CD14-positive monocyte (primary cell): ENCODE measurements at regions not wholly inside any gene's neighbourhood (a gene's known extent, or its start where the extent isn't known, plus 50 kb on each side); places are given as distances from the start of the nearest gene placed in this dataset.
"Not testable (repeated sequence)": the region's sequence is repeated elsewhere in the genome, so short reads cannot be mapped to it uniquely, and the experiment has no call there.

Experiments used
- DNase-seq, 3 donors: peaks; one replicate each; pipeline ENCODE4 v3.0.0-alpha.2; 2011 to 2022
- H2AFZ ChIP-seq: 2 replicates; pipeline ENCODE4 v1.6.0; 2012; ENCODE audit warnings: mild to moderate bottlenecking, low read depth, low read length, inconsistent platforms; ENCODE audit not compliant: insufficient read depth, poor library complexity, severe bottlenecking
- H3K27ac ChIP-seq, 2 donors: 1 replicate in 1 of 2; 2 replicates in 1 of 2; pipeline ENCODE4 v1.5.1; 2012 to 2013; ENCODE audit warnings: low read length in 2 of 2, control low read depth in 1 of 2, inconsistent platforms in 1 of 2, low read depth in 1 of 2, mild to moderate bottlenecking in 1 of 2
- H3K27me3 ChIP-seq, 2 donors: one replicate each; pipeline versions ENCODE4 v1.6.0 to v1.6.1; 2011 to 2013; ENCODE audit warnings: low read length in 2 of 2; ENCODE audit not compliant: control insufficient read depth in 2 of 2, insufficient read depth in 2 of 2
- H3K36me3 ChIP-seq, 2 donors: replicated peaks in 1 of 2; 1 replicate in 1 of 2; 2 replicates in 1 of 2; pipeline versions ENCODE4 v1.5.1 to v1.6.1; 2012 to 2013; ENCODE audit warnings: low read length in 2 of 2, control low read depth in 1 of 2, inconsistent platforms in 1 of 2, mild to moderate bottlenecking in 1 of 2; ENCODE audit not compliant: insufficient read depth in 2 of 2, control insufficient read depth in 1 of 2
- H3K4me1 ChIP-seq, 2 donors: 1 replicate in 1 of 2; 2 replicates in 1 of 2; pipeline versions ENCODE4 v1.5.1 to v1.6.1; 2012 to 2013; ENCODE audit warnings: low read length in 2 of 2, control low read depth in 1 of 2, inconsistent platforms in 1 of 2, mild to moderate bottlenecking in 1 of 2, moderate library complexity in 1 of 2; ENCODE audit not compliant: insufficient read depth in 2 of 2, control insufficient read depth in 1 of 2
- H3K4me2 ChIP-seq: replicated peaks from 2 replicates; pipeline ENCODE3; 2012; ENCODE audit warnings: low read length, moderate library complexity, mild to moderate bottlenecking; ENCODE audit not compliant: poor library complexity, severe bottlenecking; ENCODE audit errors: extremely low read depth
- H3K4me3 ChIP-seq, 3 experiments: fragments of 200-600 bp in 1 of 3; sonication (generic) in 1 of 3; replicated peaks in 1 of 3; 1 replicate in 2 of 3; 2 replicates in 1 of 3; pipeline ENCODE4 v1.5.1; 2011 to 2013; ENCODE audit warnings: low read length in 3 of 3, mild to moderate bottlenecking in 3 of 3, control low read depth in 2 of 3, low read depth in 2 of 3, inconsistent platforms in 1 of 3, moderate library complexity in 1 of 3
- H3K79me2 ChIP-seq: 2 replicates; pipeline ENCODE4 v1.6.0; 2012; ENCODE audit warnings: mild to moderate bottlenecking, control low read depth, inconsistent platforms, low read length, moderate library complexity; ENCODE audit not compliant: insufficient read depth
- H3K9ac ChIP-seq: 2 replicates; pipeline ENCODE4 v1.6.0; 2017; ENCODE audit warnings: low read length, mild to moderate bottlenecking; ENCODE audit not compliant: insufficient read depth, poor library complexity, severe bottlenecking
- H3K9me3 ChIP-seq, 2 donors: replicated peaks in 1 of 2; 1 replicate in 1 of 2; 2 replicates in 1 of 2; pipeline versions ENCODE4 v1.5.1 to v1.6.1; 2012 to 2013; ENCODE audit warnings: low read length in 2 of 2, control low read depth in 1 of 2; ENCODE audit not compliant: control insufficient read depth in 1 of 2, insufficient read depth in 1 of 2
- H4K20me1 ChIP-seq: 2 replicates; pipeline ENCODE4 v1.6.0; 2012; ENCODE audit warnings: mild to moderate bottlenecking, low read length, control low read depth, moderate library complexity; ENCODE audit not compliant: insufficient read depth
- H3K27ac Mint-ChIP-seq, 7 donors: one replicate each; pipeline ENCODE4 v1.8.0; 2020; ENCODE audit warnings: mild to moderate bottlenecking in 7 of 7, mixed read lengths in 7 of 7, moderate library complexity in 6 of 7, inconsistent platforms in 2 of 7
- H3K27me3 Mint-ChIP-seq, 3 donors: one replicate each; pipeline ENCODE4 v1.8.0; 2021 to 2022; ENCODE audit warnings: low read depth in 3 of 3, mild to moderate bottlenecking in 3 of 3, mixed read lengths in 3 of 3, moderate library complexity in 3 of 3, inconsistent platforms in 1 of 3
- H3K36me3 Mint-ChIP-seq, 2 donors: one replicate each; pipeline ENCODE4 v1.8.0; 2020; ENCODE audit warnings: mixed read lengths in 2 of 2, inconsistent platforms in 1 of 2, mild to moderate bottlenecking in 1 of 2
- H3K4me1 Mint-ChIP-seq: one replicate; pipeline ENCODE4 v1.8.0; 2020; ENCODE audit warnings: mild to moderate bottlenecking, mixed read lengths
- H3K4me3 Mint-ChIP-seq, 2 donors: one replicate each; pipeline ENCODE4 v1.8.0; 2020; ENCODE audit warnings: mild to moderate bottlenecking in 2 of 2, mixed read lengths in 2 of 2, moderate library complexity in 1 of 2
- H3K9me3 Mint-ChIP-seq, 7 donors: one replicate each; pipeline ENCODE4 v1.8.0; 2020 to 2022; ENCODE audit warnings: mixed read lengths in 7 of 7, mild to moderate bottlenecking in 6 of 7, moderate library complexity in 6 of 7, inconsistent platforms in 2 of 7
- CTCF ChIP-seq: fragments of 200-600 bp; IDR thresholded peaks from one replicate; pipeline ENCODE4 v1.8.0; 2022; ENCODE audit warnings: antibody characterized with exemption, mild to moderate bottlenecking
- WGBS: methylation state at CpG from one replicate; pipeline ENCODE4 v1.1.5; 2013; ENCODE audit warnings: missing lambda C conversion rate; ENCODE audit not compliant: insufficient coverage; 5-methylcytosine and 5-hydroxymethylcytosine counted together
- intact Hi-C, 2 donors: fragments of 100-400 bp; cut with micrococcal nuclease; formaldehyde crosslinking; loops; one replicate each; pipeline versions ENCODE4 v1.15.0 to v1.15.1; 2023

- Histone ChIP-seq H3K27me3 (no peaks in the 10 kb centered on the region), H4K20me1 (no peaks in the 10 kb centered on the region), H3K27ac (no peak overlapping the region), H3K4me1 (no peaks in the 10 kb centered on the region), H3K9me3 (peaks cover 12 to 19% of the 10 kb centered on the region in 2 donors), H3K36me3 (no peaks in the 10 kb centered on the region), H3K9ac (no peak overlapping the region), H3K4me3 (no peak overlapping the region), H3K4me2 (no peak overlapping the region), H2AFZ (no peak overlapping the region), H3K79me2 (no peaks in the 10 kb centered on the region)
- H3K27ac Mint-ChIP-seq = peak overlapping the region in 1 of 7 donors; percentile 27
- whole genome bisulfite sequencing = 90% methylated on average over 4 of the region's 6 CpGs
- H3K36me3 Mint-ChIP-seq = no peaks in the 10 kb centered on the region
- H3K9me3 Mint-ChIP-seq = peaks cover 0 to 21% (median 2%) of the 10 kb centered on the region in 7 donors
- no peak for DNase-seq
- no peak overlapping the region for H3K4me3 Mint-ChIP-seq
- intact Hi-C loops = no loop called here
- no peaks in the 10 kb centered on the region for H3K27me3 Mint-ChIP-seq
- no peak for TF ChIP-seq CTCF
- H3K4me1 Mint-ChIP-seq = no peaks in the 10 kb centered on the region
Measured at GRCh38 chr4:126192506-126192905, 877.8 kb downstream of the FAT4 start.

- H3K4me1 Mint-ChIP-seq, H2AFZ ChIP-seq, H3K79me2 ChIP-seq, H4K20me1 ChIP-seq, DNase-seq, H3K27me3 ChIP-seq, intact Hi-C loops, H3K27me3 Mint-ChIP-seq, H3K4me3 ChIP-seq, H3K27ac ChIP-seq, H3K36me3 ChIP-seq, H3K4me2 ChIP-seq, H3K9ac ChIP-seq, H3K36me3 Mint-ChIP-seq, H3K27ac Mint-ChIP-seq, H3K4me1 ChIP-seq, H3K4me3 Mint-ChIP-seq: not testable (repeated sequence)
- 94% methylated on average over 31 of the region's 53 CpGs for WGBS
- peaks cover 8 to 26% (median 16%) of the 10 kb centered on the region in 7 donors for H3K9me3 Mint-ChIP-seq
- peaks cover 14 to 18% of the 10 kb centered on the region in 2 donors for H3K9me3 ChIP-seq
Measured at GRCh38 chr4:126201251-126202138, 886.7 kb downstream of the FAT4 start.
